C4-2B (cell line): ENCODE measurements at regions not wholly inside any gene's neighbourhood (a gene's known extent, or its start where the extent isn't known, plus 50 kb on each side); places are given as distances from the start of the nearest gene placed in this dataset.
A peak's percentile ranks its signal among the peaks of the same experiment; 100 is the strongest.

Experiments used
- H3K27ac ChIP-seq: fragments of 450-650 bp; 2 replicates; pipeline ENCODE4 v1.5.1; 2017
- ZFX ChIP-seq: fragments of 450-650 bp; IDR thresholded peaks from 2 replicates; pipeline ENCODE4 v1.6.1; 2017
- TF ChIP-seq, protein P1 (sequence below): fragments of 450-650 bp; conservative IDR thresholded peaks from 2 replicates; pipeline ENCODE4 v1.5.1; 2017; ENCODE audit warnings: mild to moderate bottlenecking

DNA sequence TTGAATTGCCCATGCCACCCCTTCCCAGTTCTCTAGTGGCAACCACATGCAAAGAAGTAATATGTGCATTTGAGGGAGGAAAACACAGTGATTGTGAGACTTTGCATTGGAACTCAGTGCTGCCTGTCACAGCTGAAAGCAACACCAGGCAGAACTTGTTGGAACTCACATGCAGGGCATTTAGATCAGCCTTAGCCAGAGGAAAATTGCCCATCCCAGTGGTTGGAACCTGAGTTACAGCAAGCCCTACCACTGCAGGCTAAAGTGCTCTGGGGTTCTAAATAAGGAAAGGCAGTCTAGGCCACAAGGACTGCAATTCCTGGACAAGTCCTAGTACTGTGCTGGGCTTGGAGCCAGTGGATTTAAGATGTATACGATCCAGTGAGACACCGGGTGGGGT is 245.3 kb upstream of the UFL1 start:
- H3K27ac ChIP-seq = no peak overlapping the region
- no peak for TF ChIP-seq ZFX
- TF ChIP-seq, protein P1, sequence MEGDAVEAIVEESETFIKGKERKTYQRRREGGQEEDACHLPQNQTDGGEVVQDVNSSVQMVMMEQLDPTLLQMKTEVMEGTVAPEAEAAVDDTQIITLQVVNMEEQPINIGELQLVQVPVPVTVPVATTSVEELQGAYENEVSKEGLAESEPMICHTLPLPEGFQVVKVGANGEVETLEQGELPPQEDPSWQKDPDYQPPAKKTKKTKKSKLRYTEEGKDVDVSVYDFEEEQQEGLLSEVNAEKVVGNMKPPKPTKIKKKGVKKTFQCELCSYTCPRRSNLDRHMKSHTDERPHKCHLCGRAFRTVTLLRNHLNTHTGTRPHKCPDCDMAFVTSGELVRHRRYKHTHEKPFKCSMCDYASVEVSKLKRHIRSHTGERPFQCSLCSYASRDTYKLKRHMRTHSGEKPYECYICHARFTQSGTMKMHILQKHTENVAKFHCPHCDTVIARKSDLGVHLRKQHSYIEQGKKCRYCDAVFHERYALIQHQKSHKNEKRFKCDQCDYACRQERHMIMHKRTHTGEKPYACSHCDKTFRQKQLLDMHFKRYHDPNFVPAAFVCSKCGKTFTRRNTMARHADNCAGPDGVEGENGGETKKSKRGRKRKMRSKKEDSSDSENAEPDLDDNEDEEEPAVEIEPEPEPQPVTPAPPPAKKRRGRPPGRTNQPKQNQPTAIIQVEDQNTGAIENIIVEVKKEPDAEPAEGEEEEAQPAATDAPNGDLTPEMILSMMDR = no peak

DNA sequence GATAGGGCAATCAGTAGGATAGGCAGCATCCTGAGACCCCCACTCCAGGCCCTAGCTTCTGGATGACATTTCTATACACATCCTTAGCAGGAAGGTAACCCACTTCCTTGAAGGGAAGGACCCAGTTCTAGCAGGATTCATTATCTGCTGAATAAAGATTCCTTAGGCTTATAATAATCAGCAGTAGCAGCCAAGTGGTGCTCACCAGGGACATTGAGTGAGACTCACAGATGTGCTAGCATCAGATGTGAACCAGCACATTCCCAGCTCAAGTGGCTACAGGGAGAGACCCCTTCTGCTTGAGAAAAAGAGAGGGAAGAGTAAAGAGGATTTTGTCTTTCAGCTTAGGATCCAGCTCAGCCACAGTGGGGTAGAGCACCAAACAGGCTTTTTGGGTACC is 244.8 kb upstream of the UFL1 start:
- H3K27ac ChIP-seq = no peak overlapping the region
- no peak for TF ChIP-seq ZFX
- TF ChIP-seq, protein P1 = no peak

DNA sequence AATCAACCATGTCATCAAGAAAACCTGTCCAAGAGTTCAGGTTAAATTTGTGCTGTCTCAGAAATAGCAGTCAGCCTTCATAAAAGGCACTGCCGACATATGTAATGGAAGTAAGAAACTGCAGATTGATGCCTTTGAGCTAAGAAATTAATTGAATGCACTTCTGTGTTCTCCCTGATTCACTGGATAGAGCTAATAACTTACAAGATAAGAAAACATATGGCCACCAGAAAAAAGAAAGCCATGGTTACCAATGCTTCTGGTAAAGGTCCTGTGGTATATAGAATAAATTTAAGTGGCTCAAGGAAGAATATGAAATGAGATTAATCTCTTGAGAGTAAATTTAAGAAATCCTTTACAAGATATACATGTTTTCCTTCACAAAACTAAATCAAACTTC is 242.5 kb upstream of the UFL1 start:
- no peak for TF ChIP-seq ZFX
- TF ChIP-seq, protein P1 = no peak
- H3K27ac ChIP-seq = no peak overlapping the region

GRCh38 chr6:96286503-96286902 is 235.1 kb upstream of the UFL1 start:
- H3K27ac ChIP-seq = no peak overlapping the region
- TF ChIP-seq ZFX = no peak
- TF ChIP-seq, protein P1 = 0 out of 2 replicates have a peak, but pooled peaks have one; percentile 4

DNA sequence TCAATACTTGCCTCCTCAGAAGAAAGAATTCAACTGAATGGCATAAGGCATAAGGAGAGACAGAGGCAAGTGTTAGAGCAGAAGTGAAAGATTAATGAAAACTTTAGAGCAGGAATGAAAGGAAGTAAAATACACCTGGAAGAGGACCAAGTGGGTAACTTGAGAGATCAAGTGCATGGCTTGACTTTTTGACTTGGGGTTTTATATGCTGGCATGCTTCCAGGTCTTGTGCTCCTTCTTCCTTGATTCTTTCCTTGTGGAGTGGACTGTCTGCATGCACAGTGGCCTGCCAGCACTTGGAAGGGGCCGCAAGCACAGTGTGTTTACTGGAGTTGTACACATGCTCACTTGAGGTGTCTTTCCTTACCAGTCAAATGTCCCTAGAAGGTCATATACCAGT is 222.1 kb upstream of the UFL1 start:
- TF ChIP-seq, protein P1 = no peak
- TF ChIP-seq ZFX = no peak
- H3K27ac ChIP-seq = no peak overlapping the region

GRCh38 chr6:96301023-96301422 is 220.6 kb upstream of the UFL1 start:
- TF ChIP-seq, protein P1 = no peak
- no peak for TF ChIP-seq ZFX
- H3K27ac ChIP-seq = no peak overlapping the region

DNA sequence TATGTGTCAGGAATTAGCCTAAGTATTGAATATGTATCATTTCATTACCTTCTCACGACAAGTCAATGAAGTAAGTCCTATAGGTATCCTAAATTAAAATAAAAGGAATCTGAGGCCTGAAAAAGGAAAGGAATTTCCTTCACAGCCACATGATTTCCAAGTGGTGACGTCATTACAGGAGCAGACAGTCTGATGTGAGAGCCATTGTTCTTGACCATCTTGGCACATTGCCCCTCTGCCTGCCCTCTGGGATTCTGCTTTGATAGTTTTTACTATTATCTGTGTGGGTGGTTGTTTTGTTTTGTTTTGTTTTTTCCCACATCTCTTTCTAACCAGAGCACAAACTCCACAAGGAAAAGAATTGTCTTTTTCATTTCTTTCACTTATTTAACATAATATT is 219.8 kb upstream of the UFL1 start:
- TF ChIP-seq, protein P1 = no peak
- TF ChIP-seq ZFX = no peak
- no peak overlapping the region for H3K27ac ChIP-seq
